GM18873 (cell line): ENCODE measurements at regions not wholly inside any gene's neighbourhood (a gene's known extent, or its start where the extent isn't known, plus 50 kb on each side); places are given as distances from the start of the nearest gene placed in this dataset.

Experiments
- ATAC-seq: cut with Tn5 transposase; IDR thresholded peaks from one replicate; pipeline ENCODE4 v1.9.1; 2021; ENCODE audit warnings: mild to moderate bottlenecking, moderate library complexity, moderate number of reproducible peaks; ENCODE audit not compliant: unreplicated experiment, low FRiP score

- no peak for ATAC-seq
These were observed 253.1 kb downstream of the NFKBIZ start for GRCh38 chr3:102102394-102102793.

GRCh38 chr3:102104033-102104432, 254.7 kb downstream of the NFKBIZ start:
- ATAC-seq: no peak

- no peak for ATAC-seq
These were observed 255.9 kb downstream of the NFKBIZ start for GRCh38 chr3:102105193-102105592.

GRCh38 chr3:102106416-102107097, 257.2 kb downstream of the NFKBIZ start:
- ATAC-seq: no peak

- ATAC-seq: no peak
These were observed 263.5 kb downstream of the NFKBIZ start for GRCh38 chr3:102112704-102113230.

GRCh38 chr3:102113421-102114041, 264.2 kb downstream of the NFKBIZ start:
- no peak for ATAC-seq

- ATAC-seq: no peak
These were observed 265.1 kb downstream of the NFKBIZ start for GRCh38 chr3:102114264-102114979.

- no peak for ATAC-seq
These were observed 273.2 kb downstream of the NFKBIZ start for GRCh38 chr3:102122527-102122926.

GRCh38 chr3:102123590-102124190, 274.4 kb downstream of the NFKBIZ start:
- ATAC-seq: no peak

- ATAC-seq: no peak
These were observed 275.0 kb downstream of the NFKBIZ start for GRCh38 chr3:102124282-102124681.

GRCh38 chr3:102124704-102125103, 275.4 kb downstream of the NFKBIZ start:
- ATAC-seq: no peak

- no peak for ATAC-seq
These were observed 276.1 kb downstream of the NFKBIZ start for GRCh38 chr3:102125197-102125993.

- ATAC-seq: no peak
These were observed 276.7 kb downstream of the NFKBIZ start for GRCh38 chr3:102125994-102126368.

- no peak for ATAC-seq
These were observed 280.7 kb downstream of the NFKBIZ start for GRCh38 chr3:102129760-102130608.

GRCh38 chr3:102132370-102132769, 283.1 kb downstream of the NFKBIZ start:
- ATAC-seq: no peak

- no peak for ATAC-seq
These were observed 284.1 kb downstream of the NFKBIZ start for GRCh38 chr3:102133376-102133775.

GRCh38 chr3:102135316-102135715, 286.0 kb downstream of the NFKBIZ start:
- no peak for ATAC-seq

- no peak for ATAC-seq
These were observed 286.9 kb downstream of the NFKBIZ start for GRCh38 chr3:102136183-102136582.

GRCh38 chr3:102140116-102140515, 290.8 kb downstream of the NFKBIZ start:
- ATAC-seq: no peak
